SW 1271 (cell line): ENCODE measurements at regions not wholly inside any gene's neighbourhood (a gene's known extent, or its start where the extent isn't known, plus 50 kb on each side); places are given as distances from the start of the nearest gene placed in this dataset.

Source experiments
- DNase-seq, 2 experiments: peaks; one replicate each; lab custom pipeline; 2025; lab: John Stamatoyannopoulos, UW

- no peak for DNase-seq
These were observed 64.6 kb upstream of the PIM1 start for GRCh38 chr6:37105148-37106050.

GRCh38 chr6:37106051-37106363 lies 63.9 kb upstream of the PIM1 start:
- DNase-seq, result no peak

- no peak for DNase-seq
These were observed 63.4 kb upstream of the PIM1 start for GRCh38 chr6:37106554-37106953.

GRCh38 chr6:37106982-37107491 lies 62.9 kb upstream of the PIM1 start:
- no peak for DNase-seq

- no peak for DNase-seq
These were observed 60.0 kb upstream of the PIM1 start for GRCh38 chr6:37109714-37110499.

GRCh38 chr6:37110500-37111461 lies 59.2 kb upstream of the PIM1 start:
- DNase-seq, result no peak

GRCh38 chr6:37113976-37114375 lies 56.0 kb upstream of the PIM1 start:
- DNase-seq, result no peak

- no peak for DNase-seq
These were observed 55.3 kb upstream of the PIM1 start for GRCh38 chr6:37114612-37115011.

GRCh38 chr6:37115236-37115895 lies 54.6 kb upstream of the PIM1 start:
- no peak for DNase-seq

GRCh38 chr6:37116326-37116725 lies 53.6 kb upstream of the PIM1 start:
- no peak for DNase-seq

- DNase-seq, result no peak
These were observed 50.5 kb upstream of the PIM1 start for GRCh38 chr6:37119387-37119886.
